ENCODE measurements at regions not wholly inside any gene's neighbourhood (a gene's known extent, or its start where the extent isn't known, plus 50 kb on each side); places are given as distances from the start of the nearest gene placed in this dataset.

DNA sequence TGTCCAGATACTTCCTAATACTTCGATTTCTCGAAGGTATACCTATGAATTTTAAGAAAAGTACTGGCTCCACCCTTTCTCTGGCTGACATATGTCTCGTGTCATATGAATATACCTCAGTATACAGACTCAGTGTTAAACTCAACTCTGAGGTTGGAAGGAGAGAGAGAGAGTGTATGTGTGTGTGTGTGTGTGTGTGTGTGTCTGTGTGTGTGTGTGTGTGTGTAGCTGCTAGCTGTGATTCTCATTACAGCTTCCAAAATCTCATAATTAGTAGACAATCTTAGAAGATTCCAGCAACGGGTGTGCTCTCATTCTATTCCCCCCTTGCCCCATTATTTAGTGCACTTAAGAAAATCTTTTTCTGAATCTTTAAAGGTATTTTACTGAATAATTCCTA is 380.3 kb upstream of the B3GALT2 start:
- CTCF ChIA-PET: no interaction called here
- Mint-ChIP-seq H3K27me3 (ENCODE audit: low read depth) (no peaks in the 10 kb centered on the region), H3K27ac (no peak overlapping the region), H3K4me1 (ENCODE audit: low read depth) (peaks cover 26% of the 10 kb centered on the region), H3K36me3 (ENCODE audit: low read depth) (peaks cover 2% of the 10 kb centered on the region), H3K4me3 (no peak overlapping the region), H3K9me3 (peaks cover 9% of the 10 kb centered on the region)
- intact Hi-C loops (cut with micrococcal nuclease): no loop called here
- DNase-seq: no peak

DNA sequence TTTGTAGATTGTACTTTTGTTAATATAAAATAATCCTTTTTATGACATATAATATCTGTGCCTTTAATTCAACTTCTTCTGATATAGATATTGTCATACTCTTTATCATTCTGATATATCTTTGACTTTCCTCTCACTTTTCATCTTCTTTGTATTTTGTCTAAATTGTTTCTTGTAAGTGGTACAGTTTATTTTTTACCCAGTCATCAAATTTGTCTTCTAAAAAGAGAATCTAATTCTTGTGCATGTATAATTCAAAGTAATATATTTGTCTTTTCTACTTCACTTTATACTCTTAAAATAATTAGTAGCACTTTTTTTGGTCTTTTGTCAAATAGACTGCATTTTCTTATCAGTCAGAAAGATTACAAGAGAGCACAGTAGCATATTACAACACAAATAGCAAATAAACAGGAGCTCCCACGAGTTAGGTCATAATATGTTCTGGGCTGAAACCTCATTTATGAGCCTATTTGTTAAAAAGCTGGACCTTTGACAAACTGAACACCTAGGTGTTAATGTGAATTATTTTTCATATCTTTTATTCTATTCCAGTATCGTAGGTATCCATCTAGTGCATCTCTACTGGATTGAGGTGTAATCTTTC is 379.7 kb upstream of the B3GALT2 start:
- no peak for DNase-seq
- H3K36me3 Mint-ChIP-seq (ENCODE audit: low read depth): peaks cover 2% of the 10 kb centered on the region
- peaks cover 26% of the 10 kb centered on the region for H3K4me1 Mint-ChIP-seq (ENCODE audit: low read depth)
- H3K4me3 Mint-ChIP-seq: no peak overlapping the region
- CTCF ChIA-PET: no interaction called here
- intact Hi-C loops (cut with micrococcal nuclease): no loop called here
- peaks cover 2% of the 10 kb centered on the region for H3K9me3 Mint-ChIP-seq
- no peaks in the 10 kb centered on the region for H3K27me3 Mint-ChIP-seq (ENCODE audit: low read depth)
- H3K27ac Mint-ChIP-seq: no peak overlapping the region

DNA sequence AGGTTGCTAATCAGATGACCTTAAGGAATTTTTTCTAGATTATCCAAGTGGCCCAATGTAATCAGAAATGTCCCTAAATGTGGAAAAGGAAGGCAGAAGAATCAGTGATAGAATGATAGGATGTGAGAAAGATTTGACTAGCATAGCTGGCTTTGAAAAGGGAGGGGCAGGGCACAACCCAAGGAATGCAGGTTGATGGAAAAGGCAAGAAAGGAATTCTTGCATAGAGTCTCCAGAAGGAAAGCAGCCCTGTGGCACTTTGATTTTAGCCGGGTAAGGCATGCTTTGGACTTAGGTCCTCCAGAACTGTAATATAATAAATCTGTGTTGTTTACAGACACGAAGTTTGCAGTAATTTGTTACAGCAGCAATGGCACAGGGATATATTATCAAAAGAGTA is 375.7 kb upstream of the B3GALT2 start:
- CTCF ChIA-PET: interaction anchor here (0.5 kb wide), 1 partner anchor 218 kb away, joined by 3 read pairs; no protein-coding TSS in a partner anchor
- Mint-ChIP-seq H3K27me3 (ENCODE audit: low read depth) (no peaks in the 10 kb centered on the region), H3K4me3 (no peak overlapping the region)

DNA sequence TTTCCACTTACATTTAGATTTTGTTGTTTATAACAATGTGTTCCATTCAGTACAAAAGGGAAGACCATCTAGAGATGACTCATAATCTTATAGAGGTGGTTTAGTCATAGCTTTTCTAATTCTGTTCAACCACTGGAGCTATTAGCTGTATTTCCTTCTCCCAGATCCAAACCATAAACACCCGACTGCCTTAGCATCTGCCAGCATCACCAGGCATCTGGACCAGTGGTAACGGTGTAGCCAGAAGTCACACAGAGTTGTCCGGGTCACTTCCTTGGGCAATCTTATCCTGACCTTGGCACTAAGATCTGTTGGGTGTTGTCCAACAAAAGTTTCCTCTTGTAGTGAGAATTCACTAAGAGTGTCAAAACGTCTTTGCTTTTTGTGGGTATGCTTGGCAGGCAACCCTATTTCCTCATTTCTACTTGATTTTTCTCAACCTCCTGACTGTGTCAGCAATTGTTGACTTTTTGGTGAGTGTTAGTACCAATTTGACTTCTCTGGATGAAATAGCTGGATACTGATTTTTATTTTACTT is 372.1 kb upstream of the B3GALT2 start:
- CTCF ChIA-PET: no interaction called here
- intact Hi-C loops (cut with micrococcal nuclease): loop anchor here (1.0 kb wide), 1 partner anchor 21 kb away; no protein-coding TSS in a partner anchor
- Mint-ChIP-seq H3K27ac (no peak overlapping the region), H3K36me3 (ENCODE audit: low read depth) (no peaks in the 10 kb centered on the region), H3K4me1 (ENCODE audit: low read depth) (peaks cover 13% of the 10 kb centered on the region), H3K4me3 (no peak overlapping the region), H3K27me3 (ENCODE audit: low read depth) (no peaks in the 10 kb centered on the region), H3K9me3 (no peaks in the 10 kb centered on the region)
- DNase-seq: peak; percentile 6

More for the DNA sequence above, 375.7 kb upstream of the B3GALT2 start:
- Mint-ChIP-seq H3K4me1 (ENCODE audit: low read depth) (peaks cover 13% of the 10 kb centered on the region), H3K9me3 (no peaks in the 10 kb centered on the region), H3K36me3 (ENCODE audit: low read depth) (no peaks in the 10 kb centered on the region), H3K27ac (no peak overlapping the region)
- DNase-seq: no peak
- intact Hi-C loops (cut with micrococcal nuclease): no loop called here

DNA sequence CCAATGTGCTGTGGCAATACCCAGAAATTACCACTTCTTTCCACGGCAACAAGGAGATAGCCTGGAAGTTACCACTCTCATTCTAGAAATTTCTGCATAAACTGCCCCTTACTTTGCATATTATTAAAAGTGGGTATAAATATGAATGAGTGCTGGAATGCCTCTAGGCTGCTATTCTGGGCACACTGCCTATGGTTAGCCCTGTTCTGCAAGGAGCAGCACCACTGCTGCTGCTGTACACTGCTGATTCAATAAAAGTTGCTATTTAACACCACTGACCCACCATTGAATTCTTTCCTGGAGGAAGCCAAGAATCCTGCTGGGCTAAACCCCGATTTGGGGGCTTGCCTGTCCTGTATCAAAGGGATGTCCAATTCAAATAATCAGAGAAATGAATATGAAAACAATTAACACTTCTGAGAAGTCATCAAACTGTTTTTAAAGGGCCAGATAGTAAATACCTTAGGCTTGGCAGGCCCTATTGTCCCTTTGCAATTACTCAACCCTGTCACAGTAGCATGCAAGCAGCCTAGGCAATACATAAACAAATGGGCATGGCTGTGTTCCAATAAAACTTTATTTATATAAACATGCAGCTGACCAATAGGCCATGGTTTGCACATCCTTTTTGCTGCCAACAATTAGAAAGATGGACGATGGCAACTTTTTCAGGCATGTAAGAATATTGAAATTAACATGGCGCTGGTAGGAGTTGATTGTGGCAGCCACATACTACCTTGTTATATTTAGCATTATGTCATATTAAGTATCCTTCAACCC is 369.4 kb upstream of the B3GALT2 start:
- DNase-seq: no peak
- Mint-ChIP-seq H3K36me3 (ENCODE audit: low read depth) (no peaks in the 10 kb centered on the region), H3K9me3 (no peaks in the 10 kb centered on the region), H3K27me3 (ENCODE audit: low read depth) (no peaks in the 10 kb centered on the region), H3K4me3 (no peak overlapping the region), H3K4me1 (ENCODE audit: low read depth) (peaks cover 13% of the 10 kb centered on the region), H3K27ac (no peak overlapping the region)
- intact Hi-C loops (cut with micrococcal nuclease): no loop called here
- CTCF ChIA-PET: no interaction called here

GRCh38 chr1:193553564-193553963 is 367.2 kb upstream of the B3GALT2 start:
- H3K27me3 Mint-ChIP-seq (ENCODE audit: low read depth): no peaks in the 10 kb centered on the region
- intact Hi-C loops (cut with micrococcal nuclease): no loop called here
- no peak overlapping the region for H3K27ac Mint-ChIP-seq
- DNase-seq: no peak
- CTCF ChIA-PET: no interaction called here
- no peaks in the 10 kb centered on the region for H3K36me3 Mint-ChIP-seq (ENCODE audit: low read depth)
- no peak overlapping the region for H3K4me3 Mint-ChIP-seq
- peaks cover 4% of the 10 kb centered on the region for H3K4me1 Mint-ChIP-seq (ENCODE audit: low read depth)
- no peaks in the 10 kb centered on the region for H3K9me3 Mint-ChIP-seq

- Mint-ChIP-seq H3K36me3 (ENCODE audit: low read depth) (no peaks in the 10 kb centered on the region), H3K4me3 (no peak overlapping the region), H3K27me3 (ENCODE audit: low read depth) (no peaks in the 10 kb centered on the region), H3K4me1 (ENCODE audit: low read depth) (no peaks in the 10 kb centered on the region), H3K27ac (no peak overlapping the region), H3K9me3 (no peaks in the 10 kb centered on the region)
- CTCF ChIA-PET: no interaction called here
- DNase-seq: no peak
- intact Hi-C loops (cut with micrococcal nuclease): no loop called here
These were observed 365.9 kb upstream of the B3GALT2 start for GRCh38 chr1:193552274-193552673.

DNA sequence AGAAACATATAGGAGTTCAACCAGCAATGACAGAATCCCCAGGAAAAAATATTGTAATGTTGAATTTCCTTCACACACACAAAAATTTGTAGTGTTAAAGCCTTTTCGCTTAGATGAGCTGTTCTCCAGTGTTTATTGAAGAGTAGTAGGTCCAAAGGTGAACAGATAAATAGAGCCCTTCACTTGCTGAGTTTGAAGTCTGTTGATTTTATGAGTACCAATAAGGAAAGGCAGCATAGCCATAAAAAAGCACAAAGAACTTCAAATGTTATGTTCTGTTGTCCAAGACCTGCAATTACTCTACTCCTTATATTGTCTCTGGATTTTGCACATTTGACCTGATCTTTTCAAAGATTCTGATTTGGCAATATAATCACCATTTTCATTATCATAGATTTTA is 362.7 kb upstream of the B3GALT2 start:
- CTCF ChIA-PET: interaction anchor here (1.1 kb wide), 1 partner anchor 220 kb away, joined by 3 read pairs; no protein-coding TSS in a partner anchor
- intact Hi-C loops (cut with micrococcal nuclease): no loop called here
- peaks cover 5% of the 10 kb centered on the region for H3K4me1 Mint-ChIP-seq (ENCODE audit: low read depth)
- DNase-seq: no peak
- H3K9me3 Mint-ChIP-seq: no peaks in the 10 kb centered on the region
- H3K4me3 Mint-ChIP-seq: no peak overlapping the region
- H3K27me3 Mint-ChIP-seq (ENCODE audit: low read depth): no peaks in the 10 kb centered on the region
- no peaks in the 10 kb centered on the region for H3K36me3 Mint-ChIP-seq (ENCODE audit: low read depth)
- no peak overlapping the region for H3K27ac Mint-ChIP-seq

- Mint-ChIP-seq H3K36me3 (ENCODE audit: low read depth) (no peaks in the 10 kb centered on the region), H3K4me1 (ENCODE audit: low read depth) (peaks cover 26% of the 10 kb centered on the region), H3K27ac (no peak overlapping the region), H3K27me3 (ENCODE audit: low read depth) (no peaks in the 10 kb centered on the region), H3K9me3 (no peaks in the 10 kb centered on the region), H3K4me3 (no peak overlapping the region)
- CTCF ChIA-PET: no interaction called here
- DNase-seq: no peak
- intact Hi-C loops (cut with micrococcal nuclease): no loop called here
These were observed 358.8 kb upstream of the B3GALT2 start for GRCh38 chr1:193545171-193545570.

GRCh38 chr1:193543259-193543658 is 356.8 kb upstream of the B3GALT2 start:
- no peaks in the 10 kb centered on the region for H3K27me3 Mint-ChIP-seq (ENCODE audit: low read depth)
- intact Hi-C loops (cut with micrococcal nuclease): no loop called here
- H3K4me1 Mint-ChIP-seq (ENCODE audit: low read depth): peaks cover 43% of the 10 kb centered on the region
- H3K36me3 Mint-ChIP-seq (ENCODE audit: low read depth): no peaks in the 10 kb centered on the region
- H3K4me3 Mint-ChIP-seq: no peak overlapping the region
- H3K9me3 Mint-ChIP-seq: no peaks in the 10 kb centered on the region
- H3K27ac Mint-ChIP-seq: no peak overlapping the region
- CTCF ChIA-PET: no interaction called here
- no peak for DNase-seq

DNA sequence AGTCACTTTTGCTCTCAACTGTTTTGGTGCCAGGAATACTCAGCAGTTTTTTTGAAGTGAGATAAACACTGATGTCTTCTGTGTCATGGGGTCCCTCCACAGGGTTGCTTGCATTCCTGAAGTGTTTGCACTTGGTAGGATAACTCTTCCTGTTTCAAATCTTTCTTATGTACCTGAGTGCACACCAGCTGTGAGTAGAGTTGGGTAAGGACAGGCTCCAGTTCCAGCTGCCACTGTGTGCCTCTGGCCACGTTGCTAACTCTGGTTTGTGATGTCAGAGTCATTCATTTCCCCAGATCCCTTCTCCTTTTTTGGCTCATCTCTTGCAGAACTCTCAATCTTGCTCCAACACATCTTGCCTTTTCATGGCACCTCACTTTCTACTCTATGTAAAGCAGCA is 356.3 kb upstream of the B3GALT2 start:
- H3K4me1 Mint-ChIP-seq (ENCODE audit: low read depth): peaks cover 47% of the 10 kb centered on the region
- intact Hi-C loops (cut with micrococcal nuclease): no loop called here
- DNase-seq: no peak
- H3K4me3 Mint-ChIP-seq: no peak overlapping the region
- H3K27me3 Mint-ChIP-seq (ENCODE audit: low read depth): no peaks in the 10 kb centered on the region
- H3K27ac Mint-ChIP-seq: no peak overlapping the region
- H3K9me3 Mint-ChIP-seq: no peaks in the 10 kb centered on the region
- H3K36me3 Mint-ChIP-seq (ENCODE audit: low read depth): no peaks in the 10 kb centered on the region
- CTCF ChIA-PET: no interaction called here

GRCh38 chr1:193540511-193540910 is 354.1 kb upstream of the B3GALT2 start:
- no peak for DNase-seq
- no peaks in the 10 kb centered on the region for H3K9me3 Mint-ChIP-seq
- CTCF ChIA-PET: interaction anchor here (1.0 kb wide), 1 partner anchor 51 kb away, joined by 4 read pairs; no protein-coding TSS in a partner anchor
- no peaks in the 10 kb centered on the region for H3K36me3 Mint-ChIP-seq (ENCODE audit: low read depth)
- H3K27me3 Mint-ChIP-seq (ENCODE audit: low read depth): no peaks in the 10 kb centered on the region
- H3K4me3 Mint-ChIP-seq: peak overlapping the region; percentile 62
- peak overlapping the region; percentile 72 for H3K27ac Mint-ChIP-seq
- intact Hi-C loops (cut with micrococcal nuclease): loop anchor here (1.0 kb wide), 1 partner anchor 28 kb away; no protein-coding TSS in a partner anchor
- peaks cover 48% of the 10 kb centered on the region for H3K4me1 Mint-ChIP-seq (ENCODE audit: low read depth)
